K562 (cell line): ENCODE measurements at regions not wholly inside any gene's neighbourhood (a gene's known extent, or its start where the extent isn't known, plus 50 kb on each side); places are given as distances from the start of the nearest gene placed in this dataset.

Experiments used
- ATAC-seq: fragments of 200-7000 bp; cut with Tn5 transposase; 3 replicates; pipeline ENCODE4 v1.9.1; 2020; ENCODE audit warnings: moderate library complexity
- BruUV-seq: library from RNA; stranded (reverse); fragments of 400-500 nt; replicated peaks from 2 replicates; lab custom pipeline; 2021; lab: Mats Ljungman, UMichigan
- CTCF ChIA-PET: fragments of 300-600 bp; formaldehyde crosslinking; extraction: SDS; loops from one replicate; lab custom pipeline; 2021; ENCODE audit warnings: low intra/inter-chr PET ratio; lab: Yijun Ruan, JAX
- POLR2A ChIA-PET: fragments of 300-600, 350-650 bp; sonication (Branson Sonifier 250); formaldehyde crosslinking; extraction: SDS; loops from one replicate; lab custom pipeline; 2021; ENCODE audit warnings: antibody characterized with exemption, inconsistent platforms; lab: Yijun Ruan, JAX
- DNase-seq, 4 experiments: peaks; one replicate each; pipeline versions ENCODE4 v3.0.0 to v3.0.0-alpha.2; 2011 to 2018; ENCODE audit warnings: low spot score in 3 of 4, mixed read lengths in 3 of 4; ENCODE audit errors: extremely low read depth in 1 of 4
- FAIRE-seq: peaks from 2 replicates; lab custom pipeline; 2011; peaks lifted over from hg19 to GRCh38; lab: Jason Lieb, UNC
- H2AFZ ChIP-seq: 2 replicates; pipeline ENCODE4 v1.6.0; 2011; ENCODE audit warnings: low read depth, low read length, control low read depth, inconsistent platforms
- H3K27ac ChIP-seq: fragments of 200-600 bp; 3 replicates; pipeline ENCODE4 v1.8.0; 2011; ENCODE audit warnings: low read depth, mild to moderate bottlenecking, control low read depth, inconsistent platforms, low read length, moderate library complexity, mixed read lengths; ENCODE audit errors: extremely low read depth
- H3K27me3 ChIP-seq, 2 experiments: fragments of 300-600 bp in 1 of 2; 2 replicates in 1 of 2; 3 replicates in 1 of 2; pipeline versions ENCODE4 v1.6.0 to v1.8.0; 2011; ENCODE audit warnings: inconsistent platforms in 2 of 2, low read length in 2 of 2, mild to moderate bottlenecking in 1 of 2, mixed read lengths in 1 of 2, moderate library complexity in 1 of 2; ENCODE audit not compliant: control insufficient read depth in 2 of 2, insufficient read depth in 2 of 2
- H3K36me3 ChIP-seq: fragments of 300-600 bp; 3 replicates; pipeline ENCODE4 v1.8.0; 2011; ENCODE audit warnings: mild to moderate bottlenecking, low read length, inconsistent platforms; ENCODE audit not compliant: control insufficient read depth, insufficient read depth
- H3K4me1 ChIP-seq, 2 experiments: fragments of 200-600 bp in 1 of 2; replicated peaks in 1 of 2; 2 replicates in 1 of 2; 3 replicates in 1 of 2; pipeline versions ENCODE4 v1.5.1 to v1.8.0; 2011; ENCODE audit warnings: inconsistent platforms in 2 of 2, low read length in 2 of 2, mild to moderate bottlenecking in 1 of 2, mixed read lengths in 1 of 2, moderate library complexity in 1 of 2; ENCODE audit not compliant: control insufficient read depth in 2 of 2, insufficient read depth in 2 of 2
- H3K4me2 ChIP-seq: 2 replicates; pipeline ENCODE4 v1.6.1; 2011; ENCODE audit warnings: low read length, control low read depth, inconsistent platforms, mixed read lengths; ENCODE audit not compliant: insufficient read depth
- H3K4me3 ChIP-seq: fragments of 200-600 bp; sonication (generic), shearing (Covaris generic); 2 replicates; pipeline ENCODE4 v1.5.1; 2016; ENCODE audit warnings: control low read depth, inconsistent platforms
- H3K79me2 ChIP-seq: fragments of 200-600 bp; 3 replicates; pipeline ENCODE4 v1.8.0; 2011; ENCODE audit warnings: low read length, inconsistent platforms; ENCODE audit not compliant: control insufficient read depth, insufficient read depth
- H3K9ac ChIP-seq, 2 experiments: 2 replicates each; pipeline versions ENCODE4 v1.6.0 to v1.6.1; 2011; ENCODE audit warnings: low read depth in 2 of 2, low read length in 2 of 2, control low read depth in 1 of 2, inconsistent platforms in 1 of 2, mild to moderate bottlenecking in 1 of 2, mixed read lengths in 1 of 2; ENCODE audit not compliant: insufficient read depth in 1 of 2
- H3K9me1 ChIP-seq: one replicate; pipeline ENCODE4 v1.6.0; 2011; ENCODE audit warnings: inconsistent platforms, mild to moderate bottlenecking, low read length, moderate library complexity; ENCODE audit not compliant: control insufficient read depth, insufficient read depth
- H3K9me3 ChIP-seq: replicated peaks from 2 replicates; pipeline ENCODE4 v1.5.1; 2011; ENCODE audit warnings: low read depth, low read length, inconsistent platforms; ENCODE audit not compliant: control insufficient read depth, insufficient read depth
- H4K20me1 ChIP-seq: replicated peaks from 2 replicates; pipeline ENCODE4 v1.6.1; 2011; ENCODE audit warnings: low read length, inconsistent platforms, mixed read lengths; ENCODE audit not compliant: control insufficient read depth, insufficient read depth
- CC2D1A ChIP-seq: fragments of 450-650 bp; IDR thresholded peaks from 2 replicates; pipeline ENCODE4 v1.6.1; 2017; ENCODE audit warnings: mild to moderate bottlenecking
- DPF2 ChIP-seq: fragments of 450-650 bp; IDR thresholded peaks from 2 replicates; pipeline ENCODE4 v1.6.1; 2016
- FOXJ2 ChIP-seq: fragments of 200-800 bp; sonication (Bioruptor generic); IDR thresholded peaks from 2 replicates; pipeline ENCODE4 v1.6.1; 2016; ENCODE audit warnings: missing genetic modification characterization, missing compliant biosample characterization
- GABPA ChIP-seq: fragments of 200-800 bp; sonication (Bioruptor generic); conservative IDR thresholded peaks from 2 replicates; pipeline ENCODE4 v1.6.1; 2016; ENCODE audit warnings: low read depth, missing genetic modification characterization, missing compliant biosample characterization
- GATAD2B ChIP-seq: fragments of 450-650 bp; IDR thresholded peaks from 2 replicates; pipeline ENCODE4 v1.6.1; 2017; ENCODE audit warnings: mild to moderate bottlenecking, borderline replicate concordance
- MAFK ChIP-seq: IDR thresholded peaks from 2 replicates; pipeline ENCODE4 v1.6.1; 2011; ENCODE audit warnings: low read length, improper control_type of control experiment
- SMARCA4 ChIP-seq: fragments of 450-650 bp; IDR thresholded peaks from 2 replicates; pipeline ENCODE4 v1.6.1; 2016
- TAL1 ChIP-seq: fragments of 450-650 bp; IDR thresholded peaks from 2 replicates; pipeline ENCODE4 v1.6.1; 2016; ENCODE audit warnings: mild to moderate bottlenecking
- ZFX ChIP-seq: sonication (generic); formaldehyde crosslinking; IDR thresholded peaks from 2 replicates; pipeline ENCODE4 v1.8.0; 2022; ENCODE audit warnings: mild to moderate bottlenecking, missing genetic modification reagents, moderate library complexity
- ZNF146 ChIP-seq: IDR thresholded peaks from one replicate; pipeline ENCODE4 v1.6.1; 2018; ENCODE audit warnings: missing compliant biosample characterization; ENCODE audit not compliant: unreplicated experiment
- ZNF583 ChIP-seq: fragments of 250-450 bp; sonication (Bioruptor Pico); IDR thresholded peaks from 2 replicates; pipeline ENCODE4 v1.4.0; 2020
- WGBS: fragments of 100-300 bp; shearing (Covaris generic); methylation state at CpG from one replicate; pipeline ENCODE4 v1.1.6; 2016; ENCODE audit warnings: low coverage, mixed read lengths; ENCODE audit not compliant: insufficient coverage; ENCODE audit errors: missing lambda C conversion rate; 5-methylcytosine and 5-hydroxymethylcytosine counted together
- in situ Hi-C: fragments of 300-500 bp; cut with MboI; formaldehyde crosslinking; loops from 4 replicates; pipeline ENCODE4 v1.15.0; 2018; ENCODE audit warnings: inconsistent platforms, mixed read lengths
- intact Hi-C: fragments of 100-400 bp; cut with micrococcal nuclease; formaldehyde crosslinking; loops from 2 replicates; pipeline ENCODE4 v1.14.2; 2022
- TF ChIP-seq, protein P1 (sequence below): fragments of 200-800 bp; sonication (Bioruptor generic); IDR thresholded peaks from 2 replicates; pipeline ENCODE4 v1.6.1; 2017; ENCODE audit warnings: missing genetic modification characterization, missing compliant biosample characterization
- TF ChIP-seq, protein P2 (sequence below): sonication (generic); formaldehyde crosslinking; IDR thresholded peaks from 2 replicates; pipeline ENCODE4 v1.9.0; 2022; ENCODE audit warnings: mild to moderate bottlenecking, missing genetic modification reagents

DNA sequence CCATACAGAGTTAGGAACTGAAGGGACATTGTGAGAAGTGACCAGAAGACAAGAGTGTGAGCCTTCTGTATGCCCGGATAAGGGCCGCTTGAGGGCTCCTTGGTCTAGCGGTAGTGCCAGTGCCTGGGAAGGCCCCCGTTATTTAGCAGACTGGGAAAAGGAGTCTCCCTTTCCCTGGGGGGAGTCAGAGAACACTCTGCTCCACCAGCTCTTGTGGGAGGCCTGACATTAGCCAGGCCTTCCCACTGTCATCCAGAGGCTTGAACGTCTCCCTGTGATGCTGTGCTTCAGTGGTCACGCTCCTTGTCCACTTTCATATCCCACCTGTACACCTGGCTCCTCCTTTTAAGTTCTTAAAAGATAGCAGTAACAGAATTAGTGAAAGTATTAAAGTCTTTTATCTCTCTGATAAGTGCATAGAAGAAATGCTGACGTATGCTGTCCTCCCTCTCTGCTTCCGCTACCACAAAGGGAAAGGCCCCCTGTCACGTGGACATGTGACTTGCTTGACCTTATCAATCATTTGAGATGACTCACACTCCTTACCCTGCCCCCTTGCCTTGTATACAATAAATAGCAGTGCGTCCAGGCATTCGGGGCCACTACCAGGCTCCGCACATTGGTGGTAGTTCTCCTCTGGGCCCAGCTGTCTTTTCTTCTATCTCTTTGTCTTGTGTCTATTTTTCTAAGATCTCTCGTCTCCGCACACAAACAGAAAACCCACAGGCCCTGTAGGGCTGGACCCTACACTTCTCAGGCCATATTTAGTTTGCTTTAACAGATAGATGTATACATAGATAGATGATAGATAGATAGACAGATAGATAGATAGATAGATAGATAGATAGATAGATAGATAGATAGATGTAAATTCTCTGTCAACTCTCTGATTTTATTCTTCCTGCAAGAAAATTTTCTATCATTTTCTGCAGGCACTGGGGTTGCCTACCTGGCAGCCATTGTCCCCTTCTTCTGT is 131.5 kb upstream of the JCAD start (continued):
- TF ChIP-seq GATAD2B (peak; percentile 81), MAFK (peak; percentile 95), GABPA (peak; percentile 51; the same call in 1 of the 2 replicates), TAL1 (peak; percentile 44), ZNF583 (no peak), SMARCA4 (peak; percentile 80), DPF2 (peak; percentile 87)
- TF ChIP-seq, protein P1, sequence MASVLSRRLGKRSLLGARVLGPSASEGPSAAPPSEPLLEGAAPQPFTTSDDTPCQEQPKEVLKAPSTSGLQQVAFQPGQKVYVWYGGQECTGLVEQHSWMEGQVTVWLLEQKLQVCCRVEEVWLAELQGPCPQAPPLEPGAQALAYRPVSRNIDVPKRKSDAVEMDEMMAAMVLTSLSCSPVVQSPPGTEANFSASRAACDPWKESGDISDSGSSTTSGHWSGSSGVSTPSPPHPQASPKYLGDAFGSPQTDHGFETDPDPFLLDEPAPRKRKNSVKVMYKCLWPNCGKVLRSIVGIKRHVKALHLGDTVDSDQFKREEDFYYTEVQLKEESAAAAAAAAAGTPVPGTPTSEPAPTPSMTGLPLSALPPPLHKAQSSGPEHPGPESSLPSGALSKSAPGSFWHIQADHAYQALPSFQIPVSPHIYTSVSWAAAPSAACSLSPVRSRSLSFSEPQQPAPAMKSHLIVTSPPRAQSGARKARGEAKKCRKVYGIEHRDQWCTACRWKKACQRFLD (CRISPR knock-in tag), result 0 out of 2 replicates have a peak, but pooled peaks have one; percentile 38
- TF ChIP-seq, protein P2, sequence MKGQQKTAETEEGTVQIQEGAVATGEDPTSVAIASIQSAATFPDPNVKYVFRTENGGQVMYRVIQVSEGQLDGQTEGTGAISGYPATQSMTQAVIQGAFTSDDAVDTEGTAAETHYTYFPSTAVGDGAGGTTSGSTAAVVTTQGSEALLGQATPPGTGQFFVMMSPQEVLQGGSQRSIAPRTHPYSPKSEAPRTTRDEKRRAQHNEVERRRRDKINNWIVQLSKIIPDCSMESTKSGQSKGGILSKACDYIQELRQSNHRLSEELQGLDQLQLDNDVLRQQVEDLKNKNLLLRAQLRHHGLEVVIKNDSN, result peak; percentile 95

DNA sequence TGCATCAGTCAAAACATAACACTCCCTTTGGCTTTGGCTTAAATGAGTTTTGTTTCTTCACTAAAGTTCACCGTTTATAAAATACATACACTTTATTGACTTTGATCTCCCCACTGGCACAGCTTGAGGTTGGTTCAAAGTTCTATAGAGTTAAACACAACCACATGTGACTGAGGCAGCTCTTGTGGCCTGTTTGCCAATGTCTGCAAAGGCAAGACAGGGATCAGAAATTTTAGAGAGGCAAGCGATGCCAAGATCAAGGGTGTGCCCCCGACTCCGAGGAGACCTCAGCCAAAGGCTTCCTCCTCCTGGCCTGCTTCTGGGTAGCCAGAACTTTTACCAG is 129.8 kb upstream of the JCAD start:
- Histone ChIP-seq H3K9me3 (no peaks in the 10 kb centered on the region), H3K4me2 (no peak overlapping the region), H2AFZ (no peak overlapping the region), H4K20me1 (no peaks in the 10 kb centered on the region), H3K4me1 (peaks cover 9% of the 10 kb centered on the region in 2 experiments; a peak in 3 of 5 replicates), H3K9me1 (no peaks in the 10 kb centered on the region), H3K27ac (no peak overlapping the region), H3K27me3 (peaks cover 4 to 19% of the 10 kb centered on the region in 2 experiments; a peak in 4 of 5 replicates), H3K9ac (no peak overlapping the region), H3K36me3 (no peaks in the 10 kb centered on the region), H3K4me3 (no peak overlapping the region), H3K79me2 (no peaks in the 10 kb centered on the region)
- DNase-seq, result no peak
- intact Hi-C loops (loop anchor here (10.0 kb wide), 1 partner anchor 174 kb away; no protein-coding TSS in a partner anchor), in situ Hi-C loops (no loop called here)
- ATAC-seq, result no peak
- ChIA-PET CTCF (no interaction called here), POLR2A (no interaction called here)
- TF ChIP-seq ZNF146, result no peak
- TF ChIP-seq SMARCA4, result no peak
- no peak for TF ChIP-seq ZFX
- TF ChIP-seq CC2D1A, result no peak
- TF ChIP-seq FOXJ2 (tag), result no peak
- no peak for TF ChIP-seq GATAD2B
- FAIRE-seq, result no peak
- 36% methylated on average over 4 of the region's 4 CpGs for WGBS
- BruUV-seq, result no TSS peak
